HL-60 (cell line): ENCODE measurements at regions not wholly inside any gene's neighbourhood (a gene's known extent, or its start where the extent isn't known, plus 50 kb on each side); places are given as distances from the start of the nearest gene placed in this dataset.

Experiments used
- GABPA ChIP-seq: IDR thresholded peaks from 2 replicates; pipeline ENCODE4 v1.6.1; 2012; ENCODE audit warnings: low read depth
- POLR2AphosphoS5 ChIP-seq: IDR thresholded peaks from 2 replicates; pipeline ENCODE4 v1.6.1; 2012; ENCODE audit warnings: low read depth
- TF ChIP-seq, protein P1 (sequence below): IDR thresholded peaks from one replicate; pipeline ENCODE4 v1.5.1; 2011; ENCODE audit warnings: low read length, control low read depth, inconsistent platforms; ENCODE audit not compliant: insufficient read depth

GRCh38 chr11:97982512-97982911 lies 1038.2 kb upstream of the CNTN5 start:
- TF ChIP-seq GABPA (no peak), POLR2AphosphoS5 (no peak)
- TF ChIP-seq, protein P1, sequence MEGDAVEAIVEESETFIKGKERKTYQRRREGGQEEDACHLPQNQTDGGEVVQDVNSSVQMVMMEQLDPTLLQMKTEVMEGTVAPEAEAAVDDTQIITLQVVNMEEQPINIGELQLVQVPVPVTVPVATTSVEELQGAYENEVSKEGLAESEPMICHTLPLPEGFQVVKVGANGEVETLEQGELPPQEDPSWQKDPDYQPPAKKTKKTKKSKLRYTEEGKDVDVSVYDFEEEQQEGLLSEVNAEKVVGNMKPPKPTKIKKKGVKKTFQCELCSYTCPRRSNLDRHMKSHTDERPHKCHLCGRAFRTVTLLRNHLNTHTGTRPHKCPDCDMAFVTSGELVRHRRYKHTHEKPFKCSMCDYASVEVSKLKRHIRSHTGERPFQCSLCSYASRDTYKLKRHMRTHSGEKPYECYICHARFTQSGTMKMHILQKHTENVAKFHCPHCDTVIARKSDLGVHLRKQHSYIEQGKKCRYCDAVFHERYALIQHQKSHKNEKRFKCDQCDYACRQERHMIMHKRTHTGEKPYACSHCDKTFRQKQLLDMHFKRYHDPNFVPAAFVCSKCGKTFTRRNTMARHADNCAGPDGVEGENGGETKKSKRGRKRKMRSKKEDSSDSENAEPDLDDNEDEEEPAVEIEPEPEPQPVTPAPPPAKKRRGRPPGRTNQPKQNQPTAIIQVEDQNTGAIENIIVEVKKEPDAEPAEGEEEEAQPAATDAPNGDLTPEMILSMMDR: no peak
